HG03280 (cell line): ENCODE measurements at regions not wholly inside any gene's neighbourhood (a gene's known extent, or its start where the extent isn't known, plus 50 kb on each side); places are given as distances from the start of the nearest gene placed in this dataset.
"Not testable (repeated sequence)": the region's sequence is repeated elsewhere in the genome, so short reads cannot be mapped to it uniquely, and the experiment has no call there.

Experiments
- ATAC-seq: cut with Tn5 transposase; IDR thresholded peaks from one replicate; pipeline ENCODE4 v1.9.1; 2021; ENCODE audit warnings: mild to moderate bottlenecking, moderate library complexity; ENCODE audit not compliant: unreplicated experiment

GRCh38 chr2:176885661-176886060 lies 326.9 kb upstream of the HNRNPA3 start:
- no peak for ATAC-seq

GRCh38 chr2:176891105-176891504 lies 321.5 kb upstream of the HNRNPA3 start:
- ATAC-seq = no peak

- ATAC-seq = no peak
Observed at GRCh38 chr2:176891857-176892256, 320.7 kb upstream of the HNRNPA3 start.

- no peak for ATAC-seq
Observed at GRCh38 chr2:176892676-176893226, 319.8 kb upstream of the HNRNPA3 start.

GRCh38 chr2:176895158-176895557 lies 317.4 kb upstream of the HNRNPA3 start:
- ATAC-seq = no peak

GRCh38 chr2:176902454-176902853 lies 310.1 kb upstream of the HNRNPA3 start:
- ATAC-seq = no peak

GRCh38 chr2:176904053-176904452 lies 308.5 kb upstream of the HNRNPA3 start:
- not testable (repeated sequence) for ATAC-seq

- no peak for ATAC-seq
Observed at GRCh38 chr2:176907341-176907740, 305.3 kb upstream of the HNRNPA3 start.

GRCh38 chr2:176910828-176911227 lies 301.8 kb upstream of the HNRNPA3 start:
- ATAC-seq = no peak

GRCh38 chr2:176913955-176914354 lies 298.6 kb upstream of the HNRNPA3 start:
- no peak for ATAC-seq

- no peak for ATAC-seq
Observed at GRCh38 chr2:176914371-176914770, 298.2 kb upstream of the HNRNPA3 start.

GRCh38 chr2:176922545-176922944 lies 290.0 kb upstream of the HNRNPA3 start:
- not testable (repeated sequence) for ATAC-seq

- no peak for ATAC-seq
Observed at GRCh38 chr2:176923205-176923604, 289.4 kb upstream of the HNRNPA3 start.

- ATAC-seq = no peak
Observed at GRCh38 chr2:176924909-176925534, 287.6 kb upstream of the HNRNPA3 start.

- no peak for ATAC-seq
Observed at GRCh38 chr2:176926453-176926852, 286.1 kb upstream of the HNRNPA3 start.

GRCh38 chr2:176929387-176929786 lies 283.2 kb upstream of the HNRNPA3 start:
- not testable (repeated sequence) for ATAC-seq

- ATAC-seq = peak; percentile 98
Observed at GRCh38 chr2:176931588-176932563, 280.7 kb upstream of the HNRNPA3 start.

- ATAC-seq = no peak
Observed at GRCh38 chr2:176934131-176934530, 278.5 kb upstream of the HNRNPA3 start.

- ATAC-seq = no peak
Observed at GRCh38 chr2:176934869-176935415, 277.7 kb upstream of the HNRNPA3 start.

- ATAC-seq = no peak
Observed at GRCh38 chr2:176935543-176936102, 277.0 kb upstream of the HNRNPA3 start.

GRCh38 chr2:176936410-176936809 lies 276.2 kb upstream of the HNRNPA3 start:
- no peak for ATAC-seq
